GM08714 (cell line): ENCODE measurements at regions not wholly inside any gene's neighbourhood (a gene's known extent, or its start where the extent isn't known, plus 50 kb on each side); places are given as distances from the start of the nearest gene placed in this dataset.

ENCODE experiments used
- H3K4me3 ChIP-seq: fragments of 200-500 bp; sonication (Bioruptor generic); 2 replicates; pipeline ENCODE4 v1.5.1; 2014; ENCODE audit warnings: mild to moderate bottlenecking, low read length, inconsistent platforms
- ZNF274 ChIP-seq: IDR thresholded peaks from 2 replicates; pipeline ENCODE4 v1.6.1; 2012; ENCODE audit warnings: mild to moderate bottlenecking, low read depth, low read length

- TF ChIP-seq ZNF274, result no peak
- H3K4me3 ChIP-seq, result no peak overlapping the region
Observed at GRCh38 chr3:18883571-18883970, 264.7 kb upstream of the KCNH8 start.

- no peak for TF ChIP-seq ZNF274
- H3K4me3 ChIP-seq, result no peak overlapping the region
Observed at GRCh38 chr3:18880691-18881090, 267.6 kb upstream of the KCNH8 start.

DNA sequence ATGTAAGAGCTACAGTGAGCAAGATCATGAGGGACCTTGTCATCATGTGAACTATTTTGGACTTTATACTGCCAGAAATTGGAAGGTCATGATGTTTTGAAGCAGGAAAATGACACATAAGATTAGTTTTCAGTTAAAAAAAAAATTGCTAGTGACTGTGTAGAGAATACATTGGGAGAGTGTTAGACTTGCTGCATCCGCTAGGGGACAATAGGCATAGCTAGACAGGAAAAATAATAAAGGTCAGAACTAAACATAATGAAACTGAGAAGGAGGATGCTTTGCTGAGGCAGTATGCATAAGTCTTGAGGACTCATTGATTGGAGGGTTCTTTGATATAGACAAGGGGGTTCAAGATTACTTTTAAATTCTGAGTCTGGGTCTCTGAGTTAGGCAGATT, 275.8 kb upstream of the KCNH8 start:
- H3K4me3 ChIP-seq, result no peak overlapping the region
- TF ChIP-seq ZNF274, result no peak

DNA sequence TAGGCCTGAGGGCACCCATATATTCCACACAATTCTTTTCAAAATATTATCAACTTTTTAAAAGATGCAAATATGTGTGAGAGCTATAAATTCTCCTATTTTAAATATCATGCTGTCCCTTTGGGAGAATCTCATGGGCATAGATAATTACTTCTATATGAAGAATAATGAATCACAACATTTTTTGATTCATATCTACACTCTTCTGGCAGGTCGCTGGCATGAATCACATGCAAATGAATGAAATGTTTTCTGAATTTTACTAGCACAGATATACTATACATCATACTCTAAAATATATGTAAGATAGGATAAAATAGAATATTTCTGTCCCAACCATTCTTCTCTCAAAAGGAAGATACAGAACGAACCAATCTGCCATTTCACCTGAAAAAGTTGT, 277.7 kb upstream of the KCNH8 start:
- no peak overlapping the region for H3K4me3 ChIP-seq
- TF ChIP-seq ZNF274, result no peak

DNA sequence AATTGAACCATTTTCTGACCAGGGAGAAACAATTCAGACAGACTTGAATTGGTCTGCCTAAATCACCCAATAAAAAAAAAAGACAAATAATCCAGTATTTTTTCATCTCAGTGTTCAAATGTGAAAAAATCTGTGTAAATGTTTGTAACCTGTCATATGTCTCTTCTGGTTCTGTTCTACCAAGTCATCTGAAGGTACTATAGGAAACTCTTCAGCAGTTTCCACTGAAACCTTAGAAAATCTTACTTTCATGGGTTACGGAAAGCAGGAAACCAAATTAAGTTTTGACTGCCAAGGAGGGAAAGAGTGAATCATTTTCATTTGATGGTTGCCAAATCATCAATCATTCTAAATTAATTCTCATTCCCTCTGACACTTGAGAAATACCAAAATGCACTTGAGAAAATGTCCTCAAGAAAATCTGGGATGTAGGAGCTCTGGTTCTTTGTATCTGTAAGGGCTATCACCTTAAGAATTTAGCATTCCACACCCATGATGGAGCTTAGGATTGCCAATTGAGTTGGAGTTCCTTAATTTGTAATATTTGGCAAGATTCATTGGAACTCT, 278.2 kb upstream of the KCNH8 start:
- no peak for TF ChIP-seq ZNF274
- no peak overlapping the region for H3K4me3 ChIP-seq

DNA sequence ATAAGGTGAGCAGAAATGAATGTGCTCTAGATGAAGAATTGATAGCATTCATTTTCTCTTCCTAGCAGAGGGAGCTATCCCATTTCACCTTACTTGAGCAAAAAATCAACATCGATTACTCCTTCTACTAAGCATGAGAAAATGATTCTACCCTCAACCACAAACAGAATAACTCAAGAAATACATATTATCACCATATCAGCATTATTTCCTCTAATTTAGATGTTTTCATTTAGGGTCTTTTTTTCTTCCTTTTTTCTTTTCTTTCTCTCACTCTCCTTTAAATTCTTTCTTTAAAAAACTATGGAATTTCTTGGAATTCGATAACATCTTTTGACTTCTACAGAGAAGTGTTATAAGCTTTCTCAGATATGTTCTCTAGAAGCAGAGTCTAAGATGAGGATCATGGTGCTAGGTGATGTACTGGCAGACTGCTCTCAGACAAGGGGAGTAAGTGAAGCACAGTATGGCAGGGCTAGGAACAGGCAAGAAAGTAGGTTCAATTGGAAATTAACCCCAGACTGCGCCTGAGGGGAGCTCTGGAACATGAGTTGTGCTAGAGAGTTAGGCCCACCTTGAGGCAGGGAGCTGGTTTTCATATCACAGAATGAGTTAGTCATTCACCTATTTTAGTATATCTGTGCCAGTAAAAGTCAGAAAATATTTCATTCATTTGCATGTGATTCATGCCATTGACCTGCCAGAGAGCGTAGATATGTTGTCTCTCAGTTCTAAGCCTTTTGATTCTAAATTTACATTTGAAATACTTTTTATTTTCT, 279.2 kb upstream of the KCNH8 start:
- H3K4me3 ChIP-seq, result no peak overlapping the region
- TF ChIP-seq ZNF274, result no peak

DNA sequence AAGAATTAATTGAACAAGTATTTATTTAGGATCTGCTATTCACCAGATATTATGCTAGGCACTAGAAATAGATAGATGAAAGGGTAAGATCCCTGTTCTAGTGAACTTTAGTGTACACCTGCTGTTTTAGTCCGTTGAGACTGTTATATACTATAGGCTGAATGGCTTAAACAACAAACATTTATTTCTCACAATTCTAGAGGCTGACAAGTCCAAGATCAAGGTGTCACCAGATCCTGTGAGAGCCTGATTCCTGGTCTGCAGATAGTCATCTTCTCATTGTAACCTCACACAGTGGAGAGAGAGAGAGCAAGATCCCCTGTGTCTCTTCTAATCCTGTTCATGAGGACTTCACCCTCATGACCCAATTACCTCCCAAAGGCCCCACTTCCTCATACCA, 281.4 kb upstream of the KCNH8 start:
- no peak for TF ChIP-seq ZNF274
- no peak overlapping the region for H3K4me3 ChIP-seq

- TF ChIP-seq ZNF274, result no peak
- H3K4me3 ChIP-seq, result no peak overlapping the region
Observed at GRCh38 chr3:18864933-18865731, 283.2 kb upstream of the KCNH8 start.

- TF ChIP-seq ZNF274, result no peak
- H3K4me3 ChIP-seq, result no peak overlapping the region
Observed at GRCh38 chr3:18862077-18862476, 286.2 kb upstream of the KCNH8 start.

DNA sequence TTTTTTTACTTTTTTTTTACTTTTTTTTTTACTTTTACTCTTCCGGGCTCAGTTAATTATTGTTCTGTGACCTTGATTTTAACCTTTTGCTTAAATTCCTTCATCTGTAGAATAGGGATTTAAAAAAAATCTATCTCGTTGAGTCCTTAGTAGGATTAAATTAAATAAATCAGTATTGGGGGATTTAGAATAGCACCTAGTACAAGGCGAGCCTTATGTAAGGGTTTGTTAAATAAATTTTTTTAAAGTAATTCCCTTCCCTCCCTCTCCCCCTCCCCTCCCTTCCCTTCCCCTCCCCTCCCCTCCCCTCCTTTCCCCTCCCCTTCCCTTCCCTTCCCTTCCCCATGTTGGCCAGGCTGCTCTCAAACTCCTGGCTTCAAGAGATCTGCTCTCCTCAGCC, 287.2 kb upstream of the KCNH8 start:
- TF ChIP-seq ZNF274, result no peak
- H3K4me3 ChIP-seq, result no peak overlapping the region

GRCh38 chr3:18853269-18853668, 295.0 kb upstream of the KCNH8 start:
- no peak for TF ChIP-seq ZNF274
- no peak overlapping the region for H3K4me3 ChIP-seq

- no peak for TF ChIP-seq ZNF274
- H3K4me3 ChIP-seq, result no peak overlapping the region
Observed at GRCh38 chr3:18847583-18848197, 300.6 kb upstream of the KCNH8 start.

DNA sequence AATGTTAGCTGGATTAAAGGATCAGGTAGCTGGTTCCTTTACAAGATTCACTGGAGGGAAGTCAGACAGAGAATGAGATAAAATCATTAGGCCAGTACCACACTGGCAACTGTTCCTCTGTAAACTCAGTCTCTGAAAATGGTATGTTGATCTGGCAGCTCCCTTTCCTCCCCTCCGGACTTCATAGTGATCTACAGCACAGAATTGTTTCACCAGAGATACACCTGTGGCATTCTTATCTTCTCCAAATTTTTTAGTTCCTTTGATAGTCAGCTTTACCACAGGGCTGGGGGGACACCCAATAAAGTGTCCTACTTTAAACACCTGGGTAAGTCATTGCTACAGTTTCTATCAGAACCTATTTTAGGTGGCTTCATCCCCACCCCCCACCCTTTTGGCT, 304.3 kb upstream of the KCNH8 start:
- TF ChIP-seq ZNF274, result no peak
- H3K4me3 ChIP-seq, result no peak overlapping the region

DNA sequence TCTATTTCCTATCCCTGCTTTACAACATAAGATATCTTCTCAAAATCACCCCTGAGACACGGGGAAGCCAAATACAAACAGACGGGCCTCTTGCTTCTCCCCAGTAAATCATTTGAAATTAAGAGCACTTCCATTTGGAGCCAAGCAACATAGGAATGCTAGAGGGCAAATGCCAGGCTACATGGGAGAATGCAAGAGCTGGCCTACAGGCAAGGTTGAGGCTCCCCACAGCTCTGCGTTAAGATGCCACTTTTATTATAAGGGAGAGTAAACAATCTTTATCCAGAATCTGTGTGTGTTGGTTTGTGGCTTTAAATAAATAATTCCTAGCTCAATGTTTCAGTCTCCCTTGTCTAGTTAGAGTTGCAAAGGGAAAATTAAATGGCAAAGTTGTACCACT, 305.1 kb upstream of the KCNH8 start:
- no peak overlapping the region for H3K4me3 ChIP-seq

More for the DNA sequence above, 305.1 kb upstream of the KCNH8 start:
- no peak for TF ChIP-seq ZNF274
